MM.1S (cell line): ENCODE measurements at regions not wholly inside any gene's neighbourhood (a gene's known extent, or its start where the extent isn't known, plus 50 kb on each side); places are given as distances from the start of the nearest gene placed in this dataset.

Source experiments
- CTCF ChIP-seq: fragments of 300-600 bp; sonication (generic); IDR thresholded peaks from 2 replicates; pipeline ENCODE4 v1.5.1; 2016; ENCODE audit warnings: antibody characterized with exemption, low read length, mixed read lengths
- EZH2phosphoT487 ChIP-seq: fragments of 300-600 bp; sonication (generic); IDR thresholded peaks from 2 replicates; pipeline ENCODE4 v1.6.1; 2018; ENCODE audit warnings: antibody characterized with exemption, low read length

- no peak for TF ChIP-seq CTCF
- no peak for TF ChIP-seq EZH2phosphoT487
These were observed 1207.2 kb downstream of the SLITRK1 start for GRCh38 chr13:82675024-82675423.
